ENCODE measurements at regions not wholly inside any gene's neighbourhood (a gene's known extent, or its start where the extent isn't known, plus 50 kb on each side); places are given as distances from the start of the nearest gene placed in this dataset.

DNA sequence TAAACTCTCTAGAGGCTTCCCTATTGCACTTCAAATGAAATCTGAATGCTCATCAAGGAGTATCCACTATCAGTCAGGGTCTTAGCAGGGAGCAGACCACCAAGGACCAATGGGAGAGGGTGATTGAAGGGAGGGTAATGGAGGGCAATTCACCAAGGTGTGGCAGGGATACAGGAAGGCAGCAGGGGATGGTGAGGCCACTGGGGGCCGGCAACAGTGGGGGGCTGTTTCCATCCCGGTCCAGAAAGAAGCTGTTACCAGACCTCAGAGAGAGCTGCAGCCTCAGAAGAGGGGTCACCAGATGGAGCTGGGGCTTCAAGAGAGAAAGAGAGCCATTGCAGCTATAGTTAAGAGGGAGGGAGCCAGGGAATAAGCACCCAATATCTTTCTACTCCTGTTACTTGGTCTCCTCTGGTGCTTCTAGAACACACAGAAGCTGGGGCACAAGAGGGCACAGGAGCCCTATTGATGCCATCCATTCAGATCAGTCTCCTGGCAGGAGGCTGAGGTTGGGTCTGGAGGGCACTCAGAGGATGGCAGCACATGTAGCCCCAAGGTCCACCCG, 417.6 kb downstream of the PTPRU start (continued):
- TF ChIP-seq TSHZ2 (CRISPR knock-in tag; IDR thresholded peaks at IDR 0.05), result no peak
- TF ChIP-seq POU6F1 (CRISPR knock-in tag; IDR thresholded peaks at IDR 0.05; ENCODE audit: borderline replicate concordance, low read depth), result no peak
- TF ChIP-seq OSR1 (CRISPR knock-in tag; IDR thresholded peaks at IDR 0.05), result no peak
- no peak for TF ChIP-seq ZFP30 (CRISPR knock-in tag; IDR thresholded peaks at IDR 0.05)
- TF ChIP-seq ARNTL (CRISPR knock-in tag; IDR thresholded peaks at IDR 0.05; ENCODE audit: borderline replicate concordance, low read depth), result no peak
- no peak for TF ChIP-seq ZNF8 (CRISPR knock-in tag; IDR thresholded peaks at IDR 0.05)

GRCh38 chr1:29653034-29653810, 416.9 kb downstream of the PTPRU start:
- no peak for TF ChIP-seq BACH2 (CRISPR knock-in tag; IDR thresholded peaks at IDR 0.05; ENCODE audit: borderline replicate concordance)
- no peak for TF ChIP-seq TCF4 (CRISPR knock-in tag; IDR thresholded peaks at IDR 0.05; ENCODE audit: borderline replicate concordance)
- no peak for TF ChIP-seq POU6F1 (CRISPR knock-in tag; IDR thresholded peaks at IDR 0.05; ENCODE audit: borderline replicate concordance, low read depth)
- TF ChIP-seq PATZ1 (CRISPR knock-in tag; IDR thresholded peaks at IDR 0.05; ENCODE audit: borderline replicate concordance), result no peak
- no peak for TF ChIP-seq SNAI2 (CRISPR knock-in tag; IDR thresholded peaks at IDR 0.05)
- TF ChIP-seq ISL1 (CRISPR knock-in tag; IDR thresholded peaks at IDR 0.05), result no peak
- TF ChIP-seq ZNF8 (CRISPR knock-in tag; IDR thresholded peaks at IDR 0.05), result no peak
- TF ChIP-seq TOX (CRISPR knock-in tag; IDR thresholded peaks at IDR 0.05; ENCODE audit: borderline replicate concordance), result no peak
- TF ChIP-seq CSRNP3 (CRISPR knock-in tag; IDR thresholded peaks at IDR 0.05), result no peak
- TF ChIP-seq RARB (CRISPR knock-in tag; IDR thresholded peaks at IDR 0.05), result no peak
- TF ChIP-seq ZNF565 (CRISPR knock-in tag; conservative IDR thresholded peaks at IDR 0.05; ENCODE audit: low read depth), result no peak
- TF ChIP-seq CSDC2 (CRISPR knock-in tag; IDR thresholded peaks at IDR 0.05), result no peak
- no peak for TF ChIP-seq ZFP30 (CRISPR knock-in tag; IDR thresholded peaks at IDR 0.05)
- no peak for TF ChIP-seq ZNF70 (CRISPR knock-in tag; IDR thresholded peaks at IDR 0.05)
- no peak for TF ChIP-seq ZC3H10 (CRISPR knock-in tag; IDR thresholded peaks at IDR 0.05)
- TF ChIP-seq, protein P1, sequence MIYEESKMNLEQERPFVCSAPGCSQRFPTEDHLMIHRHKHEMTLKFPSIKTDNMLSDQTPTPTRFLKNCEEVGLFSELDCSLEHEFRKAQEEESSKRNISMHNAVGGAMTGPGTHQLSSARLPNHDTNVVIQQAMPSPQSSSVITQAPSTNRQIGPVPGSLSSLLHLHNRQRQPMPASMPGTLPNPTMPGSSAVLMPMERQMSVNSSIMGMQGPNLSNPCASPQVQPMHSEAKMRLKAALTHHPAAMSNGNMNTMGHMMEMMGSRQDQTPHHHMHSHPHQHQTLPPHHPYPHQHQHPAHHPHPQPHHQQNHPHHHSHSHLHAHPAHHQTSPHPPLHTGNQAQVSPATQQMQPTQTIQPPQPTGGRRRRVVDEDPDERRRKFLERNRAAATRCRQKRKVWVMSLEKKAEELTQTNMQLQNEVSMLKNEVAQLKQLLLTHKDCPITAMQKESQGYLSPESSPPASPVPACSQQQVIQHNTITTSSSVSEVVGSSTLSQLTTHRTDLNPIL (CRISPR knock-in tag; IDR thresholded peaks at IDR 0.05; ENCODE audit: low read depth), result no peak
- TF ChIP-seq ESRRG (CRISPR knock-in tag; IDR thresholded peaks at IDR 0.05), result no peak
- TF ChIP-seq ARNTL (CRISPR knock-in tag; IDR thresholded peaks at IDR 0.05; ENCODE audit: borderline replicate concordance, low read depth), result no peak
- TF ChIP-seq GLIS3 (CRISPR knock-in tag; IDR thresholded peaks at IDR 0.05), result no peak
- no peak for ATAC-seq
